ENCODE measurements at regions not wholly inside any gene's neighbourhood (a gene's known extent, or its start where the extent isn't known, plus 50 kb on each side); places are given as distances from the start of the nearest gene placed in this dataset.

- POLR2A ChIA-PET = no interaction called here
- CTCF ChIA-PET = interaction anchor here (4.2 kb wide), 1 partner anchor 44 kb away, joined by 13 read pairs; no protein-coding TSS in a partner anchor
- TF ChIP-seq ZNF263 (CRISPR knock-in tag; IDR thresholded peaks at IDR 0.05; ENCODE audit: low read depth) (no peak), CTCF (IDR thresholded peaks at IDR 0.05) (no peak), ZNF512 (CRISPR knock-in tag; IDR thresholded peaks at IDR 0.05; ENCODE audit: borderline replicate concordance) (no peak), ZBTB21 (CRISPR knock-in tag; IDR thresholded peaks at IDR 0.05; ENCODE audit: borderline replicate concordance) (no peak), ATF2 (CRISPR knock-in tag; IDR thresholded peaks at IDR 0.05; ENCODE audit: borderline replicate concordance, low read depth) (no peak), E2F5 (CRISPR knock-in tag; IDR thresholded peaks at IDR 0.05) (no peak), ELF4 (CRISPR knock-in tag; IDR thresholded peaks at IDR 0.05; ENCODE audit: low read depth) (no peak), OVOL2 (CRISPR knock-in tag; IDR thresholded peaks at IDR 0.05; ENCODE audit: borderline replicate concordance) (no peak), TEAD4 (CRISPR knock-in tag; IDR thresholded peaks at IDR 0.05) (peak; percentile 67; the same call in 1 of the 2 replicates), ZMAT4 (CRISPR knock-in tag; IDR thresholded peaks at IDR 0.05) (no peak), ESRRA (CRISPR knock-in tag; IDR thresholded peaks at IDR 0.05; ENCODE audit: borderline replicate concordance) (no peak), ZNF219 (CRISPR knock-in tag; IDR thresholded peaks at IDR 0.05; ENCODE audit: borderline replicate concordance) (peak; percentile 69; the same call in 1 of the 2 replicates), PREB (CRISPR knock-in tag; IDR thresholded peaks at IDR 0.05; ENCODE audit: borderline replicate concordance) (no peak), NR2C2 (CRISPR knock-in tag; IDR thresholded peaks at IDR 0.05) (no peak; the same call in 1 of the 2 replicates), JAZF1 (CRISPR knock-in tag; IDR thresholded peaks at IDR 0.05) (no peak), JUN (CRISPR knock-in tag; IDR thresholded peaks at IDR 0.05) (no peak; the same call in 1 of the 2 replicates), ATF6 (CRISPR knock-in tag; IDR thresholded peaks at IDR 0.05) (no peak), FOXJ3 (CRISPR knock-in tag; IDR thresholded peaks at IDR 0.05; ENCODE audit: borderline replicate concordance) (no peak), ZNF671 (CRISPR knock-in tag; IDR thresholded peaks at IDR 0.05) (no peak), ZNF281 (CRISPR knock-in tag; IDR thresholded peaks at IDR 0.05) (peak; percentile 75), MLX (CRISPR knock-in tag; IDR thresholded peaks at IDR 0.05) (no peak), MXD4 (CRISPR knock-in tag; IDR thresholded peaks at IDR 0.05; ENCODE audit: borderline replicate concordance) (no peak), MAX (CRISPR knock-in tag; IDR thresholded peaks at IDR 0.05) (no peak; the same call in 1 of the 2 replicates), TP53 (CRISPR knock-in tag; IDR thresholded peaks at IDR 0.05) (no peak), ZNF396 (CRISPR knock-in tag; IDR thresholded peaks at IDR 0.05; ENCODE audit: borderline replicate concordance) (no peak)
These were observed 50.4 kb upstream of the TBC1D21 start for GRCh38 chr15:73822998-73823397.

More at GRCh38 chr15:73822998-73823397, 50.4 kb upstream of the TBC1D21 start:
- Mint-ChIP-seq H3K4me1 (no peaks in the 10 kb centered on the region; the same call in 1 of the 2 replicates), H3K27me3 (ENCODE audit: low read depth) (no peaks in the 10 kb centered on the region; the same call in none of the 2 replicates), H3K27ac (no peak overlapping the region), H3K9me3 (peaks cover 8% of the 10 kb centered on the region; the same call in 1 of the 2 replicates), H3K4me3 (no peak overlapping the region), H3K36me3 (no peaks in the 10 kb centered on the region)
- no peak for ATAC-seq
- peak; percentile 56 for DNase-seq (ENCODE audit: low spot score)

All from WTC11 (cell line).